Activated CD4-positive, alpha-beta T cell treated with anti-CD3 and anti-CD28 coated beads, Interleukin-10, Interleukin-2, amounts not matched to agents 100 ng/mL and 50 ng/mL, durations not matched to agents 16 hours and 8 hours (primary cell): ENCODE measurements at regions not wholly inside any gene's neighbourhood (a gene's known extent, or its start where the extent isn't known, plus 50 kb on each side); places are given as distances from the start of the nearest gene placed in this dataset.

Experiments used
- DNase-seq: peaks from one replicate; pipeline ENCODE4 v3.0.0-alpha.2; 2020

- DNase-seq, result no peak
These were observed 546.9 kb upstream of the GHITM start for GRCh38 chr10:83592337-83592935.

GRCh38 chr10:83603708-83604107 lies 535.6 kb upstream of the GHITM start:
- DNase-seq, result peak; percentile 67

- no peak for DNase-seq
These were observed 533.3 kb upstream of the GHITM start for GRCh38 chr10:83605783-83606630.

GRCh38 chr10:83607959-83608745 lies 531.2 kb upstream of the GHITM start:
- no peak for DNase-seq

- DNase-seq, result no peak
These were observed 527.3 kb upstream of the GHITM start for GRCh38 chr10:83612050-83612449.

- DNase-seq, result no peak
These were observed 526.6 kb upstream of the GHITM start for GRCh38 chr10:83612746-83613145.

GRCh38 chr10:83617172-83617571 lies 522.1 kb upstream of the GHITM start:
- no peak for DNase-seq

GRCh38 chr10:83617692-83618545 lies 521.4 kb upstream of the GHITM start:
- no peak for DNase-seq

GRCh38 chr10:83625831-83626360 lies 513.4 kb upstream of the GHITM start:
- no peak for DNase-seq

GRCh38 chr10:83632701-83633100 lies 506.6 kb upstream of the GHITM start:
- no peak for DNase-seq

- no peak for DNase-seq
These were observed 505.8 kb upstream of the GHITM start for GRCh38 chr10:83633547-83633946.

- no peak for DNase-seq
These were observed 502.5 kb upstream of the GHITM start for GRCh38 chr10:83636826-83637225.

- DNase-seq, result no peak
These were observed 491.8 kb upstream of the GHITM start for GRCh38 chr10:83647526-83647925.

- DNase-seq, result no peak
These were observed 491.1 kb upstream of the GHITM start for GRCh38 chr10:83648201-83648600.

- no peak for DNase-seq
These were observed 489.8 kb upstream of the GHITM start for GRCh38 chr10:83649471-83649870.

- no peak for DNase-seq
These were observed 484.6 kb upstream of the GHITM start for GRCh38 chr10:83654689-83655088.

- no peak for DNase-seq
These were observed 482.4 kb upstream of the GHITM start for GRCh38 chr10:83656924-83657323.

GRCh38 chr10:83657487-83657886 lies 481.8 kb upstream of the GHITM start:
- no peak for DNase-seq

GRCh38 chr10:83663918-83664317 lies 475.4 kb upstream of the GHITM start:
- no peak for DNase-seq

GRCh38 chr10:83666762-83667161 lies 472.5 kb upstream of the GHITM start:
- no peak for DNase-seq

- no peak for DNase-seq
These were observed 471.7 kb upstream of the GHITM start for GRCh38 chr10:83667594-83667993.

GRCh38 chr10:83673316-83673715 lies 466.0 kb upstream of the GHITM start:
- DNase-seq, result no peak

- peak; percentile 14 for DNase-seq
These were observed 461.5 kb upstream of the GHITM start for GRCh38 chr10:83677795-83678194.
